ENCODE measurements at regions not wholly inside any gene's neighbourhood (a gene's known extent, or its start where the extent isn't known, plus 50 kb on each side); places are given as distances from the start of the nearest gene placed in this dataset.

DNA sequence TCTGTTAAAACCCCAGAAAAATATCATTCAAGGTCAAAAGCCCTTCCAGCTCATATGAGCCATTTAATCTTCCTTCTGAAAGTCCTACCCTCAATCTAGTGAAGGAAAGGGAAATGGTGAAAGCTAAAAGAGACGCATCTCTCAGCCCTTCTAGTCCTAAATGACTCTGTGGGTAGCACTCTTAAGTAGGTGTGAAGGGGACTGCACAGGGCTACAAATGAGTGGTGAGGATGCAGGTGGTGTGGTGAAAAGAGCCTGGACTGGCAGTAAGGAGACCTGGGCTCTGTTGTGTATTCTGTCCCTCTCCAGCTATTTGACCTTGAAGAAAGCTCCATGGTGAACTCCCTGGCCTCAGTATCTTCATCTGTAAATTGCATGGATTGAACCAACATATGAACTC is 671.8 kb upstream of the DIPK2B start:
- TF ChIP-seq EHF (CRISPR knock-in tag; IDR thresholded peaks at IDR 0.05) (no peak), TFCP2L1 (CRISPR knock-in tag; IDR thresholded peaks at IDR 0.05) (no peak), BHLHE40 (IDR thresholded peaks at IDR 0.05; ENCODE audit: low read depth, low read length) (no peak), GATA3 (IDR thresholded peaks at IDR 0.05; ENCODE audit: borderline replicate concordance) (no peak), ZC3H11A (IDR thresholded peaks at IDR 0.05) (no peak), NR3C1 (IDR thresholded peaks at IDR 0.05) (no peak), HOXA7 (CRISPR knock-in tag; IDR thresholded peaks at IDR 0.05) (no peak), SMC3 (IDR thresholded peaks at IDR 0.05) (no peak), CBX8 (IDR thresholded peaks at IDR 0.05) (no peak), MAZ (IDR thresholded peaks at IDR 0.05; ENCODE audit: borderline replicate concordance, low read depth, low read length) (no peak)
- TF ChIP-seq, protein P1, sequence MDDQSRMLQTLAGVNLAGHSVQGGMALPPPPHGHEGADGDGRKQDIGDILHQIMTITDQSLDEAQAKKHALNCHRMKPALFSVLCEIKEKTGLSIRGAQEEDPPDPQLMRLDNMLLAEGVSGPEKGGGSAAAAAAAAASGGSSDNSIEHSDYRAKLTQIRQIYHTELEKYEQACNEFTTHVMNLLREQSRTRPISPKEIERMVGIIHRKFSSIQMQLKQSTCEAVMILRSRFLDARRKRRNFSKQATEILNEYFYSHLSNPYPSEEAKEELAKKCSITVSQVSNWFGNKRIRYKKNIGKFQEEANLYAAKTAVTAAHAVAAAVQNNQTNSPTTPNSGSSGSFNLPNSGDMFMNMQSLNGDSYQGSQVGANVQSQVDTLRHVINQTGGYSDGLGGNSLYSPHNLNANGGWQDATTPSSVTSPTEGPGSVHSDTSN (IDR thresholded peaks at IDR 0.05), result no peak
- TF ChIP-seq, protein P2, sequence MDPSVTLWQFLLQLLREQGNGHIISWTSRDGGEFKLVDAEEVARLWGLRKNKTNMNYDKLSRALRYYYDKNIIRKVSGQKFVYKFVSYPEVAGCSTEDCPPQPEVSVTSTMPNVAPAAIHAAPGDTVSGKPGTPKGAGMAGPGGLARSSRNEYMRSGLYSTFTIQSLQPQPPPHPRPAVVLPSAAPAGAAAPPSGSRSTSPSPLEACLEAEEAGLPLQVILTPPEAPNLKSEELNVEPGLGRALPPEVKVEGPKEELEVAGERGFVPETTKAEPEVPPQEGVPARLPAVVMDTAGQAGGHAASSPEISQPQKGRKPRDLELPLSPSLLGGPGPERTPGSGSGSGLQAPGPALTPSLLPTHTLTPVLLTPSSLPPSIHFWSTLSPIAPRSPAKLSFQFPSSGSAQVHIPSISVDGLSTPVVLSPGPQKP (IDR thresholded peaks at IDR 0.05; ENCODE audit: low read depth, low read length), result no peak
- TF ChIP-seq, protein P3, sequence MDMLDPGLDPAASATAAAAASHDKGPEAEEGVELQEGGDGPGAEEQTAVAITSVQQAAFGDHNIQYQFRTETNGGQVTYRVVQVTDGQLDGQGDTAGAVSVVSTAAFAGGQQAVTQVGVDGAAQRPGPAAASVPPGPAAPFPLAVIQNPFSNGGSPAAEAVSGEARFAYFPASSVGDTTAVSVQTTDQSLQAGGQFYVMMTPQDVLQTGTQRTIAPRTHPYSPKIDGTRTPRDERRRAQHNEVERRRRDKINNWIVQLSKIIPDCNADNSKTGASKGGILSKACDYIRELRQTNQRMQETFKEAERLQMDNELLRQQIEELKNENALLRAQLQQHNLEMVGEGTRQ (IDR thresholded peaks at IDR 0.05), result no peak
- TF ChIP-seq, protein P4, sequence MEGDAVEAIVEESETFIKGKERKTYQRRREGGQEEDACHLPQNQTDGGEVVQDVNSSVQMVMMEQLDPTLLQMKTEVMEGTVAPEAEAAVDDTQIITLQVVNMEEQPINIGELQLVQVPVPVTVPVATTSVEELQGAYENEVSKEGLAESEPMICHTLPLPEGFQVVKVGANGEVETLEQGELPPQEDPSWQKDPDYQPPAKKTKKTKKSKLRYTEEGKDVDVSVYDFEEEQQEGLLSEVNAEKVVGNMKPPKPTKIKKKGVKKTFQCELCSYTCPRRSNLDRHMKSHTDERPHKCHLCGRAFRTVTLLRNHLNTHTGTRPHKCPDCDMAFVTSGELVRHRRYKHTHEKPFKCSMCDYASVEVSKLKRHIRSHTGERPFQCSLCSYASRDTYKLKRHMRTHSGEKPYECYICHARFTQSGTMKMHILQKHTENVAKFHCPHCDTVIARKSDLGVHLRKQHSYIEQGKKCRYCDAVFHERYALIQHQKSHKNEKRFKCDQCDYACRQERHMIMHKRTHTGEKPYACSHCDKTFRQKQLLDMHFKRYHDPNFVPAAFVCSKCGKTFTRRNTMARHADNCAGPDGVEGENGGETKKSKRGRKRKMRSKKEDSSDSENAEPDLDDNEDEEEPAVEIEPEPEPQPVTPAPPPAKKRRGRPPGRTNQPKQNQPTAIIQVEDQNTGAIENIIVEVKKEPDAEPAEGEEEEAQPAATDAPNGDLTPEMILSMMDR (IDR thresholded peaks at IDR 0.05), result no peak
- DNase-seq (ENCODE audit: low read depth in 1 of 2, low spot score in 1 of 2) (no peak), FAIRE-seq (peak; percentile 70), ATAC-seq (no peak)
- POLR2A ChIA-PET, result no interaction called here
- H3K4me2 ChIP-seq, result no peak overlapping the region
- no peak overlapping the region for H3K4me3 ChIP-seq
- CTCF ChIA-PET, result interaction anchor here (0.6 to 1.6 kb wide), 5 partner anchors 10 to 1003 kb away, joined by 3 to 4 read pairs (median 3); no protein-coding TSS in a partner anchor
- peaks cover 7% of the 10 kb centered on the region; the same call in 1 of the 3 replicates for H3K4me1 ChIP-seq
- H3K9me3 ChIP-seq, result no peaks in the 10 kb centered on the region
- 100% methylated on average over 1 of the region's 1 CpG for WGBS (ENCODE audit: missing lambda C conversion rate)
- no peak overlapping the region for H3K27ac ChIP-seq

DNA sequence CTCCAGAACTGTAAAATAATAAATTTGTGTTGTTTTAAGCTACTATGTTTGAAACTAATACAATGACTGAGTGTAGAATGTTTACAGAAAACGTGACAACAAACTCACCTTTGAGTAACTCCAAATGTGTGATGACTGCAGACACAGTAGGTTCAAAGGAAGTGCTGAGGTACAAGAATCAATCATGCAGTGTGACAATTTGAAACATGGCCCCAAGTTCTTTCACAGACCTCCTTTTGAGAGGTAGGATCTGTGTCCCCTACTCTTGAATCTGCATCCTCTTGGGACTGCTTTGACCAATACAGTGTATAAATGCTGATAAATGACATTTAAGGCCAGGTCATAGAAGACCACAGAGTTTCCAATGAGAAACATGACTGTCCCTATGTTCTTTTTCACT is 667.7 kb upstream of the DIPK2B start:
- H3K4me2 ChIP-seq, result no peak overlapping the region
- no peaks in the 10 kb centered on the region for H3K9me3 ChIP-seq
- no peak overlapping the region for H3K4me3 ChIP-seq
- H3K4me1 ChIP-seq, result no peaks in the 10 kb centered on the region
- WGBS (ENCODE audit: missing lambda C conversion rate), result 36% methylated on average over 1 of the region's 1 CpG
- no peak overlapping the region for H3K27ac ChIP-seq
- ChIA-PET POLR2A (no interaction called here), CTCF (no interaction called here)
- no peak for TF ChIP-seq CHD2 (IDR thresholded peaks at IDR 0.05; ENCODE audit: low read length, partially characterized antibody)
- no peak for TF ChIP-seq EHMT2 (IDR thresholded peaks at IDR 0.05; ENCODE audit: low read depth)
- TF ChIP-seq PHF8 (IDR thresholded peaks at IDR 0.05; ENCODE audit: borderline replicate concordance, low read depth), result no peak
- TF ChIP-seq BHLHE40 (IDR thresholded peaks at IDR 0.05; ENCODE audit: low read depth, low read length), result no peak
- TF ChIP-seq RNF2 (IDR thresholded peaks at IDR 0.05; ENCODE audit: borderline replicate concordance, low read depth), result no peak
- TF ChIP-seq NPAS2 (CRISPR knock-in tag; IDR thresholded peaks at IDR 0.05; ENCODE audit: borderline replicate concordance), result no peak
- no peak for TF ChIP-seq CBX8 (IDR thresholded peaks at IDR 0.05)
- no peak for TF ChIP-seq ZSCAN20 (CRISPR knock-in tag; IDR thresholded peaks at IDR 0.05)
- TF ChIP-seq, protein P5, sequence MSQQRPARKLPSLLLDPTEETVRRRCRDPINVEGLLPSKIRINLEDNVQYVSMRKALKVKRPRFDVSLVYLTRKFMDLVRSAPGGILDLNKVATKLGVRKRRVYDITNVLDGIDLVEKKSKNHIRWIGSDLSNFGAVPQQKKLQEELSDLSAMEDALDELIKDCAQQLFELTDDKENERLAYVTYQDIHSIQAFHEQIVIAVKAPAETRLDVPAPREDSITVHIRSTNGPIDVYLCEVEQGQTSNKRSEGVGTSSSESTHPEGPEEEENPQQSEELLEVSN (IDR thresholded peaks at IDR 0.05; ENCODE audit: borderline replicate concordance, low read depth), result no peak
- TF ChIP-seq JUN (IDR thresholded peaks at IDR 0.05), result no peak
- no peak for TF ChIP-seq NFE2L2 (conservative IDR thresholded peaks at IDR 0.05; ENCODE audit: low read length)
- TF ChIP-seq, protein P6, sequence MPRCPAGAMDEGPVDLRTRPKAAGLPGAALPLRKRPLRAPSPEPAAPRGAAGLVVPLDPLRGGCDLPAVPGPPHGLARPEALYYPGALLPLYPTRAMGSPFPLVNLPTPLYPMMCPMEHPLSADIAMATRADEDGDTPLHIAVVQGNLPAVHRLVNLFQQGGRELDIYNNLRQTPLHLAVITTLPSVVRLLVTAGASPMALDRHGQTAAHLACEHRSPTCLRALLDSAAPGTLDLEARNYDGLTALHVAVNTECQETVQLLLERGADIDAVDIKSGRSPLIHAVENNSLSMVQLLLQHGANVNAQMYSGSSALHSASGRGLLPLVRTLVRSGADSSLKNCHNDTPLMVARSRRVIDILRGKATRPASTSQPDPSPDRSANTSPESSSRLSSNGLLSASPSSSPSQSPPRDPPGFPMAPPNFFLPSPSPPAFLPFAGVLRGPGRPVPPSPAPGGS (IDR thresholded peaks at IDR 0.05), result no peak
- FAIRE-seq, result peak; percentile 32
- no peak for ATAC-seq
- no peak for DNase-seq (ENCODE audit: low read depth in 1 of 2, low spot score in 1 of 2)
